ENCODE measurements at regions not wholly inside any gene's neighbourhood (a gene's known extent, or its start where the extent isn't known, plus 50 kb on each side); places are given as distances from the start of the nearest gene placed in this dataset.

DNA sequence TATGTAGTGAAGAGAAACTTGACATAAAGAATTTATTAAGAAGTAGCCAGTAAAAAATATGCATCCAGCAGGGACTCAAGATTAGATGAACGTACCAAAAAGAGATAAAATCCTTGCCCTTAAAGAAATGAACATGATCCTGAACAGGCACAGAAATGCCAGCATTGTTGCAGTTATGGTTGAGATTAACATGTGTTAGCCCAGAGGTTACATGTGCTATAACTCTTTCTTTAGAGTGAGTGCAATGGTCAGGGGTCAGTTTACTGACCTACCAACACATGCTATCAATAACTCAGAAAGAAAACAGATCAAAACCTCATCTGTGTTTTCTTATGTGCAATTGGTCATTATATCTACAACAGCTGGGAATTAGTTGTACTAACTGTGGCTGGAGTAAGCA lies 166.1 kb upstream of the NDST3 start:
- no peak for DNase-seq (ENCODE audit: low read depth)
- no peak overlapping the region for H3K4me3 ChIP-seq (ENCODE audit: low read depth, low read length)
- TF ChIP-seq, protein P1, sequence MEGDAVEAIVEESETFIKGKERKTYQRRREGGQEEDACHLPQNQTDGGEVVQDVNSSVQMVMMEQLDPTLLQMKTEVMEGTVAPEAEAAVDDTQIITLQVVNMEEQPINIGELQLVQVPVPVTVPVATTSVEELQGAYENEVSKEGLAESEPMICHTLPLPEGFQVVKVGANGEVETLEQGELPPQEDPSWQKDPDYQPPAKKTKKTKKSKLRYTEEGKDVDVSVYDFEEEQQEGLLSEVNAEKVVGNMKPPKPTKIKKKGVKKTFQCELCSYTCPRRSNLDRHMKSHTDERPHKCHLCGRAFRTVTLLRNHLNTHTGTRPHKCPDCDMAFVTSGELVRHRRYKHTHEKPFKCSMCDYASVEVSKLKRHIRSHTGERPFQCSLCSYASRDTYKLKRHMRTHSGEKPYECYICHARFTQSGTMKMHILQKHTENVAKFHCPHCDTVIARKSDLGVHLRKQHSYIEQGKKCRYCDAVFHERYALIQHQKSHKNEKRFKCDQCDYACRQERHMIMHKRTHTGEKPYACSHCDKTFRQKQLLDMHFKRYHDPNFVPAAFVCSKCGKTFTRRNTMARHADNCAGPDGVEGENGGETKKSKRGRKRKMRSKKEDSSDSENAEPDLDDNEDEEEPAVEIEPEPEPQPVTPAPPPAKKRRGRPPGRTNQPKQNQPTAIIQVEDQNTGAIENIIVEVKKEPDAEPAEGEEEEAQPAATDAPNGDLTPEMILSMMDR (conservative IDR thresholded peaks at IDR 0.05; ENCODE audit: low read depth, low read length) = no peak

DNA sequence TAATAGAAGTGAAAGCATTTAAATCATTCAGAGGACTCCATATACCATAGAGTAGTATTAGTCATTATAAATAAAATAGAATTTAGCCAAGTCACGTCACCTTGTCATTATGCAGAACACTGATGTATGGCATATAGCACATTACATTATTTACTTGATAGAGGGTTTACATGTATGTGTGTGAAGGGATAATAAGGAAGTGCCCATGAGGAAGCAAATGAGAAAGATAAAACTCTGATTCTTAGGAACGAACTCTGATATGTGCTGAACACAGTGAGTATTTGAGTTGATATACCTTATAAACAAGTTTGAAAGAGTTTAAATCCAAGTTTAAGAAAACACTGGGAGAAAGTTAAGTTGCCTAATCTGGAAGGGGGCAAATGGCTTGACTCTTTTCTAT lies 160.5 kb upstream of the NDST3 start:
- H3K4me3 ChIP-seq (ENCODE audit: low read depth, low read length) = no peak overlapping the region
- no peak for DNase-seq (ENCODE audit: low read depth)
- TF ChIP-seq, protein P1 (conservative IDR thresholded peaks at IDR 0.05; ENCODE audit: low read depth, low read length) = no peak

DNA sequence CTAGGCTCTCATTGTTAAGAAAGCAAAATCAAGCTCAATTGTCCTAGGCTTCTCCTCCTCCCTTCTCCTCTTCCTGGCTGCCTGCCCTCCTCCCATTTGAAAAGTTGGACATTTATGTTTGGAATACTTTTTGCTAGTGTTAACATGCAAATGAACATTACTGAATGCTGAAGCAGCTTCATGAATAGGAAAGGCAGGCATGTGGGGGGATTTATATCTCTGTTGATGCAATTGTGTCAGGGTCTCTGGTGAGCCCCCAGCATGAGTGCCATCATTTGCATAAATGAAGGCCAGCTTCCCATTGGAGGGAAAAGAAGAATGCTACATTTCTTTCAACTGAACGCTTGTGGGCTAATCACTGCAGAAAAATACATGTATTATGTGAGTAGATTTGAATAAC lies 160.1 kb upstream of the NDST3 start:
- TF ChIP-seq, protein P1 (conservative IDR thresholded peaks at IDR 0.05; ENCODE audit: low read depth, low read length) = no peak
- DNase-seq (ENCODE audit: low read depth) = no peak
- no peak overlapping the region for H3K4me3 ChIP-seq (ENCODE audit: low read depth, low read length)

DNA sequence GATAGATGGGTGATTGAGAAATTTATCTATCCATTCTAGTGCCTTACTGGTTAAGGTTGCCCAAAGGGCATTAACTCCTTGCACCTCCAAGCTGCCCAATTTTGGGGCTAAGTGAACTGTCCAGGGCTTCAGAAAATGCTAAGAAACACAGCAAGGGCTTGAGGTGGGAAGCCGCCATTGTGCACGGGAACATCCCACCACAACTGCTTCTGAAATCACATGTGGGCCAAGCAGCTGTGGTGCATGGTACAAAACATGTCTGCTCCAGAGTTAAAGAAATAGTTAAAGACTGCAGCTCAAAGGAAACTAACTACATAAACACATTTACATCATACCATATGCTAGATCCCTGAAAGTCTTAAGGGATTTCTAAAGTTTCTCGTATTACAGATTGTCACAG lies 144.3 kb upstream of the NDST3 start:
- H3K4me3 ChIP-seq (ENCODE audit: low read depth, low read length) = no peak overlapping the region
- TF ChIP-seq, protein P1 (conservative IDR thresholded peaks at IDR 0.05; ENCODE audit: low read depth, low read length) = no peak
- no peak for DNase-seq (ENCODE audit: low read depth)

DNA sequence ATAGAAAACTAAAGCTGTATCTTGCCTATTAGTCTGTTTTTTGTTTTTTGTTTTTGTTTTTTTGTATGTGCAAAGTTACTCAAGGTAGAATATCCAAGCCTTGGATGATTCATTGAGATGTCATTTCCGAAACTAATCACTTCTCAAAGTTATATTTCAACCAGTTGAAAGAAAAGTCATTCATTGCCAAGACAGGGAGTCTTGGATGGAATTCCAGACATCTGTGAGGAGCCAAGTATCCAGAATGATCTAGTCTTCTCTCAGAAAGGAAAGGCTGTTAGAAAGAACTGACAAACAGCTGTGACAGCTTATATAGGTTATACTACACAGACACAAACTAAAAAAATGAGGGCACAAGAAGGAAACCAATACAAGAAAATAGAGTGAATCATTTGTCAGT lies 141.1 kb upstream of the NDST3 start:
- TF ChIP-seq, protein P1 (conservative IDR thresholded peaks at IDR 0.05; ENCODE audit: low read depth, low read length) = no peak
- DNase-seq (ENCODE audit: low read depth) = no peak
- no peak overlapping the region for H3K4me3 ChIP-seq (ENCODE audit: low read depth, low read length)

DNA sequence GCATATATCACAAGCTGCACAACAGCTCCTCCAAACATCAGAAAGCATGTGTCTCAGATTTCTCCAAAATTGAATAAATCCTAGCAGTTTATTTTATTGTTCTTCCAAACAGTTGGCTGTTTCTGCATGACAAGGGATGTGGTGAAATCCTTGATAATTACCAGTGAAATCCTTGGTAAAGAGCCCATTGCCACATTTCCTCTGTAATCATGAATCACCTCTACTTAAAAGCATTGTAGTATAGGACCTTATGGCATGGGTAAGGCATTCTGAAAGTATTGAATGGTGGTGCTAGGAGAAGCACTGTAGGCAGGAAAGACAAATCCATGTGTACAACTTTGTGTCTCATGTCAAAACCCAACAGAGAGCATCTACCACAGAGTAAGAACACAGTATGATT lies 135.8 kb upstream of the NDST3 start:
- no peak overlapping the region for H3K4me3 ChIP-seq (ENCODE audit: low read depth, low read length)
- DNase-seq (ENCODE audit: low read depth) = no peak
- TF ChIP-seq, protein P1 (conservative IDR thresholded peaks at IDR 0.05; ENCODE audit: low read depth, low read length) = no peak

DNA sequence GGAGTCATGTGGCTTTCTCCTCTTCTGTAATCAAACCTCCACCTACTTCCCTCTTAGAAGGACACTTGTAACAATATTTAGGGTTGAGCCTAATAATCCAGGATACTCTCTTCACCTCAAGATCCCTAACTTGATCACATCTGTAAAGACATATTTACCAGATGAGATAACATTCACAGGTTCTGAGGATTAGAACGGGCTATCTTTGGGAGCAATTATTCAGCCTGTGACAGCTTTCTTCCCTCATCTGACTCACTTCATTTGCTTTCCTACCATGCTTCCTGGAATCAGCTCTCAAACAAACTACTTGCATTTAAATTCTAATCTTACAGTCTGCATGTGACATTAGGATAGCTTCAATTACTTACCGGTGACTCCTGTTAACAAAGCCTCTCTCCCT lies 133.5 kb upstream of the NDST3 start:
- no peak overlapping the region for H3K4me3 ChIP-seq (ENCODE audit: low read depth, low read length)
- TF ChIP-seq, protein P1 (conservative IDR thresholded peaks at IDR 0.05; ENCODE audit: low read depth, low read length) = no peak
- no peak for DNase-seq (ENCODE audit: low read depth)

Measured in choroid plexus epithelial cell (primary cell).